ENCODE measurements at regions not wholly inside any gene's neighbourhood (a gene's known extent, or its start where the extent isn't known, plus 50 kb on each side); places are given as distances from the start of the nearest gene placed in this dataset.

DNA sequence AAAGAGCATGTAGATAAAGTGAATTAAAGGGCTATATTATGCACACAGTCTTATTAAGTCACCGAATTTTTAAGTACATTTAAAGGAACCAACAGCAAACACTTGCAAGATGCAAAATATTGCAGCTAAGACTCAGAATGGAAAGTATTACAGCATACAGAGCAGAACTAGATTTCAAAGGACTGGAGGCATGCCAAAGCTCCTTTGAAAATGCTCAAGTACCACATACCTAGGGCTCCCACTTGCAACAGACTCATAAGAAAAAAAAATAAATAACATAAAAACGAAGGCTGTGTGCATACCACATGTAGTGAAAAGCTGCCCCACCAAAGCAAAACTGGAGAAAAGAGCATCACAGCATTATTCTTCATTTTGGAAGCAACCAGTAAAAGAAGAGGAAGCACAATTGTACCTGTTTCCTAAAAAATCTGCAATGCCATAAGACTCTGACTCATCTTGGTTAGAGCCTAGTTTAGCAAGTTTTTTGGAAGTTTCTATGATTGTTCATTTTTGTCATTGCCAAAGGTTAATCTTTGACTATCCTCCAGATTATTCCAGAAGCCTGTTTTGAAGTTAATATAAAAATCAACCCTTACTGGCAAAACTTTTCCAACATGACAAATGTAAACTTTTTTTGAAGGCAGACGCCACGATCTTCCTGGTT lies 306.0 kb upstream of the COL3A1 start:
- no peak for TF ChIP-seq ZNF274 (IDR thresholded peaks at IDR 0.05; ENCODE audit: low read length)
- no peak for TF ChIP-seq ZNF274 (tag by site-specific recombination; IDR thresholded peaks at IDR 0.05; ENCODE audit: borderline replicate concordance)
- TF ChIP-seq, protein P1, sequence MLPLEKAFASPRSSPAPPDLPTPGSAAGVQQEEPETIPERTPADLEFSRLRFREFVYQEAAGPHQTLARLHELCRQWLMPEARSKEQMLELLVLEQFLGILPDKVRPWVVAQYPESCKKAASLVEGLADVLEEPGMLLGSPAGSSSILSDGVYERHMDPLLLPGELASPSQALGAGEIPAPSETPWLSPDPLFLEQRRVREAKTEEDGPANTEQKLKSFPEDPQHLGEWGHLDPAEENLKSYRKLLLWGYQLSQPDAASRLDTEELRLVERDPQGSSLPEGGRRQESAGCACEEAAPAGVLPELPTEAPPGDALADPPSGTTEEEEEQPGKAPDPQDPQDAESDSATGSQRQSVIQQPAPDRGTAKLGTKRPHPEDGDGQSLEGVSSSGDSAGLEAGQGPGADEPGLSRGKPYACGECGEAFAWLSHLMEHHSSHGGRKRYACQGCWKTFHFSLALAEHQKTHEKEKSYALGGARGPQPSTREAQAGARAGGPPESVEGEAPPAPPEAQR (tag by site-specific recombination; IDR thresholded peaks at IDR 0.05): no peak
